GM12878 (cell line): ENCODE measurements at regions not wholly inside any gene's neighbourhood (a gene's known extent, or its start where the extent isn't known, plus 50 kb on each side); places are given as distances from the start of the nearest gene placed in this dataset.

Source experiments
- ATAC-seq: fragments of 200-7000 bp; cut with Tn5 transposase; 3 replicates; pipeline ENCODE4 v1.9.1; 2020; ENCODE audit warnings: mild to moderate bottlenecking, moderate library complexity
- BruUV-seq: library from RNA; stranded (reverse); fragments of 400-500 nt; replicated peaks from 2 replicates; lab custom pipeline; 2021; lab: Mats Ljungman, UMichigan
- CTCF ChIA-PET: fragments of 300-600 bp; sonication (Branson Sonifier 250); formaldehyde crosslinking; extraction: SDS; loops from one replicate; lab custom pipeline; 2021; ENCODE audit warnings: inconsistent platforms; lab: Yijun Ruan, JAX
- POLR2A ChIA-PET: fragments of 350-600 bp; formaldehyde crosslinking; extraction: SDS; loops from one replicate; lab custom pipeline; 2021; ENCODE audit warnings: inconsistent platforms; lab: Charles Lee
- RAD21 ChIA-PET: fragments of 300-600 bp; sonication (Branson Sonifier 250); formaldehyde crosslinking; loops from one replicate; lab custom pipeline; 2023; ENCODE audit warnings: antibody characterized with exemption; ENCODE audit not compliant: unreplicated experiment; lab: Charles Lee
- SMC1A ChIA-PET: fragments of 300-600 bp; sonication (Branson Sonifier 250); formaldehyde crosslinking; loops from one replicate; lab custom pipeline; 2023; ENCODE audit not compliant: unreplicated experiment, uncharacterized antibody; lab: Charles Lee
- DNase-seq: peaks from one replicate; pipeline ENCODE4 v3.0.0-alpha.2; 2011; ENCODE audit warnings: low read depth, low spot score
- FAIRE-seq: peaks from 3 replicates; lab custom pipeline; 2011; peaks lifted over from hg19 to GRCh38; lab: Jason Lieb, UNC
- H2AFZ ChIP-seq: 2 replicates; pipeline ENCODE4 v1.6.0; 2011; ENCODE audit warnings: low read depth, low read length, control low read depth; ENCODE audit not compliant: control insufficient read depth
- H3K27ac ChIP-seq: 2 replicates; pipeline ENCODE4 v1.5.1; 2011; ENCODE audit warnings: control low read depth; ENCODE audit not compliant: control insufficient read depth, insufficient read depth
- H3K27me3 ChIP-seq, 2 experiments: replicated peaks in 1 of 2; 2 replicates each; pipeline versions ENCODE4 v1.6.0 to v1.6.1; 2011; ENCODE audit warnings: low read length in 1 of 2; ENCODE audit not compliant: control insufficient read depth in 2 of 2, insufficient read depth in 2 of 2
- H3K36me3 ChIP-seq, 2 experiments: 2 replicates each; pipeline ENCODE4 v1.5.1; 2011; ENCODE audit warnings: low read length in 1 of 2; ENCODE audit not compliant: control insufficient read depth in 2 of 2, insufficient read depth in 2 of 2
- H3K4me1 ChIP-seq: 2 replicates; pipeline ENCODE4 v1.6.1; 2011; ENCODE audit warnings: mild to moderate bottlenecking, low read length, moderate library complexity, mixed read lengths; ENCODE audit not compliant: control insufficient read depth, insufficient read depth
- H3K4me2 ChIP-seq: 2 replicates; pipeline ENCODE4 v1.6.0; 2011; ENCODE audit warnings: control low read depth; ENCODE audit not compliant: control insufficient read depth, insufficient read depth
- H3K4me3 ChIP-seq: fragments of 200-600 bp; sonication (generic); 2 replicates; pipeline ENCODE4 v1.5.1; 2016
- H3K79me2 ChIP-seq: 2 replicates; pipeline ENCODE4 v1.6.0; 2011; ENCODE audit warnings: low read length; ENCODE audit not compliant: control insufficient read depth, insufficient read depth
- H3K9ac ChIP-seq: 2 replicates; pipeline ENCODE4 v1.8.0; 2011; ENCODE audit warnings: low read length, control low read depth, mixed read lengths; ENCODE audit not compliant: control insufficient read depth, insufficient read depth
- H3K9me3 ChIP-seq: replicated peaks from 3 replicates; pipeline ENCODE4 v1.5.1; 2011; ENCODE audit warnings: mild to moderate bottlenecking, low read length; ENCODE audit not compliant: control insufficient read depth, insufficient read depth
- H4K20me1 ChIP-seq: 2 replicates; pipeline ENCODE4 v1.6.0; 2011; ENCODE audit not compliant: control insufficient read depth, insufficient read depth
- EP300 ChIP-seq, 2 experiments: fragments of 150-350 bp in 1 of 2; IDR thresholded peaks; 2 replicates each; pipeline ENCODE4 v1.6.1; 2011 to 2012; ENCODE audit warnings: low read depth in 2 of 2, low read length in 2 of 2, borderline replicate concordance in 1 of 2, improper control_type of control experiment in 1 of 2, inconsistent platforms in 1 of 2; ENCODE audit not compliant: control insufficient read depth in 1 of 2
- HDAC6 ChIP-seq: fragments of 200-600 bp; sonication (generic); IDR thresholded peaks from one replicate; pipeline ENCODE4 v1.8.0; 2017; ENCODE audit warnings: antibody characterized with exemption; ENCODE audit not compliant: unreplicated experiment
- HDGF ChIP-seq: fragments of 450-650 bp; IDR thresholded peaks from 2 replicates; pipeline ENCODE4 v1.6.1; 2016; ENCODE audit warnings: antibody characterized with exemption
- JUNB ChIP-seq: IDR thresholded peaks from 2 replicates; pipeline ENCODE4 v1.6.1; 2016; ENCODE audit warnings: antibody characterized with exemption, mild to moderate bottlenecking
- MEF2A ChIP-seq: IDR thresholded peaks from 2 replicates; pipeline ENCODE4 v1.6.1; 2011; ENCODE audit warnings: low read depth, mild to moderate bottlenecking, low read length, moderate library complexity; ENCODE audit not compliant: insufficient read depth
- MYC ChIP-seq: IDR thresholded peaks from 2 replicates; pipeline ENCODE4 v1.6.1; 2011; ENCODE audit warnings: mild to moderate bottlenecking, low read length, moderate library complexity, inconsistent platforms; ENCODE audit not compliant: insufficient read depth, insufficient replicate concordance, insufficient read length, severe bottlenecking
- NFIC ChIP-seq: IDR thresholded peaks from 2 replicates; pipeline ENCODE4 v1.6.1; 2012; ENCODE audit warnings: low read depth, mild to moderate bottlenecking, inconsistent platforms, low read length, moderate library complexity
- NFYA ChIP-seq: IDR thresholded peaks from 2 replicates; pipeline ENCODE4 v1.6.1; 2011; ENCODE audit warnings: low read depth, mild to moderate bottlenecking, low read length, improper control_type of control experiment, borderline replicate concordance
- SKIL ChIP-seq: fragments of 450-650 bp; IDR thresholded peaks from 2 replicates; pipeline ENCODE4 v1.6.1; 2017; ENCODE audit warnings: mild to moderate bottlenecking, low read depth, inconsistent platforms; ENCODE audit not compliant: poor library complexity, severe bottlenecking
- SMAD1 ChIP-seq: fragments of 450-650 bp; IDR thresholded peaks from 2 replicates; pipeline ENCODE4 v1.6.1; 2018; ENCODE audit warnings: mild to moderate bottlenecking, low read depth; ENCODE audit not compliant: partially characterized antibody
- TCF7 ChIP-seq: IDR thresholded peaks from 2 replicates; pipeline ENCODE4 v1.6.1; 2014; ENCODE audit warnings: antibody characterized with exemption, borderline replicate concordance
- ZNF592 ChIP-seq: fragments of 450-650 bp; IDR thresholded peaks from 2 replicates; pipeline ENCODE4 v1.6.1; 2017; ENCODE audit warnings: mild to moderate bottlenecking, moderate library complexity
- WGBS: methylation state at CpG from one replicate; pipeline ENCODE4 v1.1.6; 2016; ENCODE audit warnings: low lambda C conversion rate; ENCODE audit not compliant: insufficient replicate concordance, insufficient coverage; ENCODE audit errors: missing lambda C conversion rate; 5-methylcytosine and 5-hydroxymethylcytosine counted together
- in situ Hi-C: fragments of 300-500 bp; cut with MboI; formaldehyde crosslinking; loops from 9 replicates; pipeline ENCODE4 v1.14.3; 2018; ENCODE audit warnings: mixed read lengths
- intact Hi-C: fragments of 100-400 bp; cut with micrococcal nuclease; formaldehyde crosslinking; loops from one replicate; pipeline ENCODE4 v1.14.2; 2022; ENCODE audit not compliant: unreplicated experiment

DNA sequence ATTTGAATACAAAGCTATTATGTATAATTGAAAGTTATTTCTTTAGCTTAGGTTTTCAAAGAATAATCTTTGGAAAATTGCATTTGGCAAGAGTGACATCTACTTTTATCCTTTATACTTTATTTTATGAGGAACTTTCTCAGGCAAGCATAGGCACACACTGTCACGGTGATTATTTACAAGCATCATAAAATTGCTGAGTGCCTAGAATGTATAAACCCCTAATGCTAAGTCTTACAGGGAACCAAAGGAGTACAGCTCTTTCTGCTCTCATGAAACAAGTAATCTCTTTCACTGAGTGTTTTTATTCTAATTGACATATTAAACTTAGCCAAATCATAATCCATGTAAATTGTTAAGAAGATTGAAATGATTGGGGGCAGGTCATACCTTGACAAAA, 154.9 kb downstream of the FSCB start:
- WGBS: 46% methylated on average over 1 of the region's 1 CpG
- FAIRE-seq (no peak), DNase-seq (no peak), ATAC-seq (no peak)
- H3K27ac ChIP-seq: no peak overlapping the region
- TF ChIP-seq HDGF (no peak), TCF7 (no peak), EP300 (IDR thresholded peaks at IDR 0.05; ENCODE audit: borderline replicate concordance in 1 of 2, control insufficient read depth in 1 of 2, low read depth in 2 of 2, low read length in 2 of 2) (no peak), MYC (no peak), NFYA (no peak), NFIC (no peak)
- no peaks in the 10 kb centered on the region for H3K9me3 ChIP-seq
- H3K4me2 ChIP-seq: no peak overlapping the region
- RAD21 ChIA-PET: no interaction called here
- H3K4me1 ChIP-seq: no peaks in the 10 kb centered on the region
- no peak overlapping the region for H3K4me3 ChIP-seq
- no peaks in the 10 kb centered on the region for H3K79me2 ChIP-seq
- CTCF ChIA-PET: no interaction called here
- H3K9ac ChIP-seq: no peak overlapping the region
- SMC1A ChIA-PET: no interaction called here
- in situ Hi-C loops: no loop called here
- H2AFZ ChIP-seq: no peak overlapping the region
- POLR2A ChIA-PET: no interaction called here
- intact Hi-C loops: no loop called here
- H3K36me3 ChIP-seq: no peaks in the 10 kb centered on the region
- no peaks in the 10 kb centered on the region for H3K27me3 ChIP-seq
- H4K20me1 ChIP-seq: no peaks in the 10 kb centered on the region
- BruUV-seq: no TSS peak

GRCh38 chr14:44347316-44347715, 159.8 kb downstream of the FSCB start:
- Histone ChIP-seq H4K20me1 (no peaks in the 10 kb centered on the region), H3K27ac (no peak overlapping the region), H3K4me2 (no peak overlapping the region), H3K9ac (no peak overlapping the region), H3K4me1 (no peaks in the 10 kb centered on the region), H3K79me2 (no peaks in the 10 kb centered on the region), H3K36me3 (no peaks in the 10 kb centered on the region), H3K4me3 (no peak overlapping the region), H3K27me3 (no peaks in the 10 kb centered on the region), H3K9me3 (no peaks in the 10 kb centered on the region), H2AFZ (no peak overlapping the region)
- in situ Hi-C loops (no loop called here), intact Hi-C loops (no loop called here)
- 0% methylated on average over 1 of the region's 1 CpG for WGBS
- CTCF ChIA-PET: no interaction called here
- RAD21 ChIA-PET: no interaction called here
- FAIRE-seq: no peak
- POLR2A ChIA-PET: interaction anchor here (0.6 kb wide), 1 partner anchor 121 kb away, joined by 3 read pairs; no protein-coding TSS in a partner anchor
- no peak for DNase-seq
- no peak for ATAC-seq
- no TSS peak for BruUV-seq
- SMC1A ChIA-PET: interaction anchor here (0.7 kb wide), 1 partner anchor 360 kb away, joined by 3 read pairs; no protein-coding TSS in a partner anchor
- TF ChIP-seq JUNB (no peak), MEF2A (no peak), SKIL (no peak), HDAC6 (no peak), ZNF592 (no peak), SMAD1 (no peak)
